ENCODE measurements at regions not wholly inside any gene's neighbourhood (a gene's known extent, or its start where the extent isn't known, plus 50 kb on each side); places are given as distances from the start of the nearest gene placed in this dataset.
"Not testable (repeated sequence)": the region's sequence is repeated elsewhere in the genome, so short reads cannot be mapped to it uniquely, and the experiment has no call there.

- not testable (repeated sequence) for H3K36me3 ChIP-seq (replicated peaks; ENCODE audit: low read depth, low read length); H3K79me2 ChIP-seq (ENCODE audit: low read length); H3K9me3 ChIP-seq (ENCODE audit: insufficient read depth, low read length)
Observed at GRCh38 chr1:120542365-120542764, 127.5 kb downstream of the NBPF8 start.

GRCh38 chr1:120542940-120543339, 128.1 kb downstream of the NBPF8 start:
- not testable (repeated sequence) for H2AFZ ChIP-seq (ENCODE audit: low read depth, low read length); H3K4me1 ChIP-seq (ENCODE audit: low read length); H3K4me2 ChIP-seq (ENCODE audit: low read length); H3K9ac ChIP-seq (ENCODE audit: low read length); H3K9me3 ChIP-seq (ENCODE audit: insufficient read depth, low read length); H3K4me3 ChIP-seq (ENCODE audit: low read length); H3K36me3 ChIP-seq (replicated peaks; ENCODE audit: low read depth, low read length); H3K27me3 ChIP-seq (ENCODE audit: low read depth, low read length); H3K79me2 ChIP-seq (ENCODE audit: low read length); H4K20me1 ChIP-seq (ENCODE audit: insufficient read depth, low read length); H3K27ac ChIP-seq (ENCODE audit: low read length)

More at GRCh38 chr1:120542365-120542764, 127.5 kb downstream of the NBPF8 start:
- not testable (repeated sequence) for H4K20me1 ChIP-seq (ENCODE audit: insufficient read depth, low read length); H3K4me2 ChIP-seq (ENCODE audit: low read length); H3K27ac ChIP-seq (ENCODE audit: low read length); H2AFZ ChIP-seq (ENCODE audit: low read depth, low read length); H3K4me3 ChIP-seq (ENCODE audit: low read length); H3K9ac ChIP-seq (ENCODE audit: low read length); H3K4me1 ChIP-seq (ENCODE audit: low read length); H3K27me3 ChIP-seq (ENCODE audit: low read depth, low read length)

DNA sequence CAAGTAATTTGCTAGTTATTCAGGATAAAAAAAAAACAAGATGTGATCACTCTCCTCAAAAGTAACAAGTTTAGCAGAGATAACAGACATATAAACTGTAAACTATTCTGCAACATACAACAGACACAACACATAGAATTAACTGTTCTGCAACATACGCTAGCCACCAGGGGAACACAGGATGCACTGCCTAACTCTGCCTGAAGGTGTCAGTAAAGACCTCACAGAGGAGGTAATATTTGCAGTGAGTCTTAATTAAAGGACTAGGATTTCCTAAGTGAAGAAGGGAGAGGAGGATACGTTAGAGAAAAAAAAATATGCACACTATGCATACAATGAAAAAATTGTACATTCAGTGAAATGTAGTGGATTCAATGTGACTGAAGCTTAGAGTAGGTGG, 129.6 kb downstream of the NBPF8 start:
- H3K4me3 ChIP-seq (ENCODE audit: low read length); H3K36me3 ChIP-seq (replicated peaks; ENCODE audit: low read depth, low read length); H3K4me2 ChIP-seq (ENCODE audit: low read length); H3K27me3 ChIP-seq (ENCODE audit: low read depth, low read length); H3K9ac ChIP-seq (ENCODE audit: low read length); H3K9me3 ChIP-seq (ENCODE audit: insufficient read depth, low read length); H3K4me1 ChIP-seq (ENCODE audit: low read length); H4K20me1 ChIP-seq (ENCODE audit: insufficient read depth, low read length); H3K27ac ChIP-seq (ENCODE audit: low read length); H2AFZ ChIP-seq (ENCODE audit: low read depth, low read length); H3K79me2 ChIP-seq (ENCODE audit: low read length): not testable (repeated sequence)
- TF ChIP-seq CTCF (IDR thresholded peaks at IDR 0.05; ENCODE audit: low read depth, low read length) = peak; percentile 14; the same call in 1 of the 2 replicates

GRCh38 chr1:120550335-120550734, 135.5 kb downstream of the NBPF8 start:
- H3K9ac ChIP-seq (ENCODE audit: low read length); H3K9me3 ChIP-seq (ENCODE audit: insufficient read depth, low read length); H3K27ac ChIP-seq (ENCODE audit: low read length); H3K4me3 ChIP-seq (ENCODE audit: low read length); H3K4me1 ChIP-seq (ENCODE audit: low read length); H3K36me3 ChIP-seq (replicated peaks; ENCODE audit: low read depth, low read length); H3K79me2 ChIP-seq (ENCODE audit: low read length); H4K20me1 ChIP-seq (ENCODE audit: insufficient read depth, low read length); H3K4me2 ChIP-seq (ENCODE audit: low read length); H3K27me3 ChIP-seq (ENCODE audit: low read depth, low read length); H2AFZ ChIP-seq (ENCODE audit: low read depth, low read length): not testable (repeated sequence)

- not testable (repeated sequence) for H3K9me3 ChIP-seq (ENCODE audit: insufficient read depth, low read length); H3K79me2 ChIP-seq (ENCODE audit: low read length); H3K36me3 ChIP-seq (replicated peaks; ENCODE audit: low read depth, low read length); H3K27me3 ChIP-seq (ENCODE audit: low read depth, low read length); H2AFZ ChIP-seq (ENCODE audit: low read depth, low read length); H3K4me1 ChIP-seq (ENCODE audit: low read length); H4K20me1 ChIP-seq (ENCODE audit: insufficient read depth, low read length); H3K4me2 ChIP-seq (ENCODE audit: low read length); H3K9ac ChIP-seq (ENCODE audit: low read length); H3K4me3 ChIP-seq (ENCODE audit: low read length); H3K27ac ChIP-seq (ENCODE audit: low read length)
Observed at GRCh38 chr1:120552190-120552589, 137.4 kb downstream of the NBPF8 start.

- H3K79me2 ChIP-seq (ENCODE audit: low read length); H3K36me3 ChIP-seq (replicated peaks; ENCODE audit: low read depth, low read length); H2AFZ ChIP-seq (ENCODE audit: low read depth, low read length); H3K9ac ChIP-seq (ENCODE audit: low read length); H3K4me1 ChIP-seq (ENCODE audit: low read length); H3K9me3 ChIP-seq (ENCODE audit: insufficient read depth, low read length); H3K27ac ChIP-seq (ENCODE audit: low read length); H4K20me1 ChIP-seq (ENCODE audit: insufficient read depth, low read length); H3K27me3 ChIP-seq (ENCODE audit: low read depth, low read length): not testable (repeated sequence)
- H3K4me3 ChIP-seq (ENCODE audit: low read length) = peak overlapping the region; percentile 77
- peak overlapping the region; percentile 67 for H3K4me2 ChIP-seq (ENCODE audit: low read length)
Observed at GRCh38 chr1:120557605-120558302, 142.9 kb downstream of the NBPF8 start.

DNA sequence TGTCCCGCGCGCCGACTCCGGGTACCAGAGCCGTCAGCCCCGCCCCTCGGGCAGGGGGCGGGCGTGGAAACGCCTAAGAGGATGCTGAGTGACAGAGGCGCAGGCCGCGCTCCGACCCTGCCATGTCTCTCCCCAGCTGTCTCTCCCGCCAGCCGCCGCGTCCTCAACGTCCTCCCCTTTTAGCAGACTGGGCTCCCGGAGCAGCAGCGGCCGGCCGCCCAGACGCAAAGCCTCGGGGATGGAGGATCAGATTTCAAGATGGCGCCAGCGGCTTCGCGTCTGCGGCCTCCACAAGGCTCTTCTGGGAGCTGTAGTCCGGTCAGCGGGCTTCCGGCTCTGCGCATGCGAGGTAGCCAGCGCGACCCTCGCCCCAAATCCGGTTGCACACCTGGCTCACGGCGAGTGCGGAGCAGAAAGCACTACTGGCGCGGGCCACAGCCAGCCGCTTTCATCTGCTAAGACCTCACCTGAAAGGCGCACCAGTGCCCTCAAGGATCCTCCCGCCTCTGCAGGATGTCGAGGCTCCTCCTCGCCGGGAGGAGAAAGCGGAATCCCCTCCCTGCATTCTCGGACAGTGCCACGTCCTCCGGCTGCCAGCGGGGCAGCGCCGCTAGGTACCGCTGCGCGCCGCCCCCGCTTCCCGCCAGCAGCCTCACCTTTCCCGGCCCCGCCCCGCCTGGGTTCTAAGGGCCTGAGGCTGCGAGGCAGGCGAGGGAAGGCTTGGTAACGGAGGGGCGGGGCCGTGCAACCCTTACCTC, 143.6 kb downstream of the NBPF8 start:
- H3K27ac ChIP-seq (ENCODE audit: low read length); H3K4me1 ChIP-seq (ENCODE audit: low read length); H4K20me1 ChIP-seq (ENCODE audit: insufficient read depth, low read length); H3K79me2 ChIP-seq (ENCODE audit: low read length); H3K36me3 ChIP-seq (replicated peaks; ENCODE audit: low read depth, low read length); H3K9me3 ChIP-seq (ENCODE audit: insufficient read depth, low read length); H2AFZ ChIP-seq (ENCODE audit: low read depth, low read length); H3K27me3 ChIP-seq (ENCODE audit: low read depth, low read length): not testable (repeated sequence)
- peak overlapping the region; percentile 77 for H3K4me3 ChIP-seq (ENCODE audit: low read length)
- peak overlapping the region; percentile 50 for H3K4me2 ChIP-seq (ENCODE audit: low read length)
- peak overlapping the region; percentile 57 for H3K9ac ChIP-seq (ENCODE audit: low read length)

GRCh38 chr1:120561767-120562166, 146.9 kb downstream of the NBPF8 start:
- H2AFZ ChIP-seq (ENCODE audit: low read depth, low read length); H3K9ac ChIP-seq (ENCODE audit: low read length); H3K36me3 ChIP-seq (replicated peaks; ENCODE audit: low read depth, low read length); H3K4me1 ChIP-seq (ENCODE audit: low read length); H3K27me3 ChIP-seq (ENCODE audit: low read depth, low read length); H3K4me2 ChIP-seq (ENCODE audit: low read length); H3K9me3 ChIP-seq (ENCODE audit: insufficient read depth, low read length); H4K20me1 ChIP-seq (ENCODE audit: insufficient read depth, low read length); H3K4me3 ChIP-seq (ENCODE audit: low read length); H3K79me2 ChIP-seq (ENCODE audit: low read length); H3K27ac ChIP-seq (ENCODE audit: low read length): not testable (repeated sequence)

DNA sequence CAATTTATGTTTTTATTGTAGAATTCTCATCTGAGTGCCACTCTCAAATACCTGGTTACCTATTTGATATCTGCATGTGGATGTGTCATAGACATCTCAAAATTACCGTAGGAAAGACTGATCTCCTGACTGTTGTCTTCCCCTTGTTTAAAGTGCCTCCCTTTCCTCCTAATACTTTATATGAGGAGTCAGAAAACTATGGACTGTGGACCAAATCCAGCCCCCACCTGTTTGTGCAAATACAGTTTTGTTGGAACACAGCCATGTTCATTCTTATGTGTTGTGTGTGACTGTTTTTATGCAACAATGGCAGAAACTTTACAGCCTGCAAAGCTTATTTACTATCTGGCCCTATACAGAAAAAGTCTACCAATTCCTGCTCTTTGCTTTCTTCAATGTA, 150.6 kb downstream of the NBPF8 start:
- H3K4me2 ChIP-seq (ENCODE audit: low read length); H3K36me3 ChIP-seq (replicated peaks; ENCODE audit: low read depth, low read length); H3K9ac ChIP-seq (ENCODE audit: low read length); H3K79me2 ChIP-seq (ENCODE audit: low read length); H3K27me3 ChIP-seq (ENCODE audit: low read depth, low read length); H3K4me3 ChIP-seq (ENCODE audit: low read length); H3K9me3 ChIP-seq (ENCODE audit: insufficient read depth, low read length); H2AFZ ChIP-seq (ENCODE audit: low read depth, low read length); H4K20me1 ChIP-seq (ENCODE audit: insufficient read depth, low read length); H3K27ac ChIP-seq (ENCODE audit: low read length); H3K4me1 ChIP-seq (ENCODE audit: low read length): not testable (repeated sequence)

Measured in OCI-LY3 (cell line).